Naive thymus-derived CD8-positive, alpha-beta T cell (primary cell): ENCODE measurements at regions not wholly inside any gene's neighbourhood (a gene's known extent, or its start where the extent isn't known, plus 50 kb on each side); places are given as distances from the start of the nearest gene placed in this dataset.

Experiments
- ATAC-seq, 2 donors: fragments of 150-1000 bp; cut with Tn5 transposase in 1 of 2; sonication (Bioruptor Pico), chemical (Tn5 transposase) in 1 of 2; 1 replicate in 1 of 2; 2 replicates in 1 of 2; pipeline ENCODE4 v1.10.0; 2021; ENCODE audit warnings: mild to moderate bottlenecking in 2 of 2, moderate library complexity in 2 of 2
- POLR2A ChIA-PET: fragments of 350-600 bp; sonication (Branson Sonifier 250); formaldehyde crosslinking; loops from one replicate; lab custom pipeline; 2021; ENCODE audit warnings: antibody characterized with exemption; lab: Charles Lee
- DNase-seq, 10 donors: peaks; one replicate each; pipeline versions ENCODE4 v3.0.0 to v3.0.0-alpha.2; 2020 to 2022
- H3K27ac Mint-ChIP-seq, 10 donors: one replicate each; pipeline ENCODE4 v1.8.0; 2020 to 2022; ENCODE audit warnings: mild to moderate bottlenecking in 10 of 10, mixed read lengths in 10 of 10, moderate library complexity in 4 of 10, inconsistent platforms in 1 of 10
- H3K27me3 Mint-ChIP-seq, 5 donors: one replicate each; pipeline ENCODE4 v1.8.0; 2021 to 2022; ENCODE audit warnings: mixed read lengths in 5 of 5
- H3K36me3 Mint-ChIP-seq, 3 donors: one replicate each; pipeline ENCODE4 v1.8.0; 2020 to 2022; ENCODE audit warnings: mixed read lengths in 3 of 3, mild to moderate bottlenecking in 2 of 3, inconsistent platforms in 1 of 3
- H3K4me1 Mint-ChIP-seq, 4 donors: one replicate each; pipeline ENCODE4 v1.8.0; 2021 to 2022; ENCODE audit warnings: mixed read lengths in 4 of 4
- H3K4me3 Mint-ChIP-seq, 10 donors: one replicate each; pipeline ENCODE4 v1.8.0; 2020 to 2022; ENCODE audit warnings: mild to moderate bottlenecking in 10 of 10, mixed read lengths in 10 of 10, moderate library complexity in 6 of 10, inconsistent platforms in 1 of 10
- H3K9me3 Mint-ChIP-seq, 9 donors: one replicate each; pipeline ENCODE4 v1.8.0; 2020 to 2022; ENCODE audit warnings: mixed read lengths in 9 of 9, mild to moderate bottlenecking in 3 of 9, inconsistent platforms in 1 of 9, moderate library complexity in 1 of 9

GRCh38 chr5:4911646-4912403 lies 228.3 kb upstream of the ADAMTS16 start:
- Mint-ChIP-seq H3K4me3 (no peak overlapping the region), H3K36me3 (no peaks in the 10 kb centered on the region), H3K9me3 (peaks cover 0 to 7% (median 1%) of the 10 kb centered on the region in 9 donors), H3K27me3 (peaks cover 0 to 4% (median 0%) of the 10 kb centered on the region in 5 donors), H3K27ac (no peak overlapping the region), H3K4me1 (no peaks in the 10 kb centered on the region)
- ATAC-seq, result no peak
- DNase-seq, result no peak
- POLR2A ChIA-PET, result no interaction called here

GRCh38 chr5:4921929-4922328 lies 218.2 kb upstream of the ADAMTS16 start:
- POLR2A ChIA-PET, result no interaction called here
- Mint-ChIP-seq H3K36me3 (no peaks in the 10 kb centered on the region), H3K27ac (no peak overlapping the region), H3K4me3 (no peak overlapping the region), H3K27me3 (no peaks in the 10 kb centered on the region), H3K9me3 (peaks cover 0 to 4% (median 0%) of the 10 kb centered on the region in 9 donors), H3K4me1 (no peaks in the 10 kb centered on the region)
- ATAC-seq (no peak), DNase-seq (no peak)

GRCh38 chr5:4924577-4924976 lies 215.6 kb upstream of the ADAMTS16 start:
- Mint-ChIP-seq H3K9me3 (peaks cover 0 to 7% (median 0%) of the 10 kb centered on the region in 9 donors), H3K27ac (no peak overlapping the region), H3K36me3 (no peaks in the 10 kb centered on the region), H3K4me1 (no peaks in the 10 kb centered on the region), H3K27me3 (peaks cover 0 to 5% (median 0%) of the 10 kb centered on the region in 5 donors), H3K4me3 (no peak overlapping the region)
- POLR2A ChIA-PET, result no interaction called here
- ATAC-seq, result no peak
- DNase-seq, result no peak

GRCh38 chr5:4927097-4927496 lies 213.0 kb upstream of the ADAMTS16 start:
- Mint-ChIP-seq H3K9me3 (peaks cover 0 to 7% (median 0%) of the 10 kb centered on the region in 9 donors), H3K4me1 (no peaks in the 10 kb centered on the region), H3K4me3 (no peak overlapping the region), H3K27me3 (peaks cover 0 to 5% (median 0%) of the 10 kb centered on the region in 5 donors), H3K36me3 (no peaks in the 10 kb centered on the region), H3K27ac (no peak overlapping the region)
- POLR2A ChIA-PET, result no interaction called here
- no peak for DNase-seq
- ATAC-seq, result no peak

GRCh38 chr5:4928409-4928808 lies 211.7 kb upstream of the ADAMTS16 start:
- peaks cover 0 to 5% (median 0%) of the 10 kb centered on the region in 5 donors for H3K27me3 Mint-ChIP-seq
- POLR2A ChIA-PET, result no interaction called here
- peaks cover 0 to 11% (median 2%) of the 10 kb centered on the region in 9 donors for H3K9me3 Mint-ChIP-seq
- H3K4me1 Mint-ChIP-seq, result no peaks in the 10 kb centered on the region
- H3K36me3 Mint-ChIP-seq, result no peaks in the 10 kb centered on the region
- ATAC-seq, result no peak
- no peak for DNase-seq
- H3K27ac Mint-ChIP-seq, result no peak overlapping the region
- no peak overlapping the region for H3K4me3 Mint-ChIP-seq

GRCh38 chr5:4929092-4929655 lies 211.0 kb upstream of the ADAMTS16 start:
- ATAC-seq, result no peak
- Mint-ChIP-seq H3K4me1 (no peaks in the 10 kb centered on the region), H3K9me3 (peaks cover 0 to 10% (median 5%) of the 10 kb centered on the region in 9 donors), H3K4me3 (no peak overlapping the region), H3K27ac (no peak overlapping the region), H3K27me3 (peaks cover 0 to 5% (median 0%) of the 10 kb centered on the region in 5 donors), H3K36me3 (no peaks in the 10 kb centered on the region)
- POLR2A ChIA-PET, result no interaction called here
- no peak for DNase-seq

- Mint-ChIP-seq H3K27ac (no peak overlapping the region), H3K4me1 (no peaks in the 10 kb centered on the region), H3K27me3 (peaks cover 0 to 9% (median 4%) of the 10 kb centered on the region in 5 donors), H3K36me3 (no peaks in the 10 kb centered on the region), H3K4me3 (no peak overlapping the region), H3K9me3 (peaks cover 0 to 2% (median 0%) of the 10 kb centered on the region in 9 donors)
- no peak for DNase-seq
- no peak for ATAC-seq
- POLR2A ChIA-PET, result no interaction called here
Measured at GRCh38 chr5:4939042-4939781, 200.9 kb upstream of the ADAMTS16 start.

- no peaks in the 10 kb centered on the region for H3K4me1 Mint-ChIP-seq
- DNase-seq, result no peak
- no peak overlapping the region for H3K27ac Mint-ChIP-seq
- no peaks in the 10 kb centered on the region for H3K36me3 Mint-ChIP-seq
- H3K9me3 Mint-ChIP-seq, result peaks cover 0 to 2% (median 0%) of the 10 kb centered on the region in 9 donors
- H3K4me3 Mint-ChIP-seq, result no peak overlapping the region
- POLR2A ChIA-PET, result no interaction called here
- H3K27me3 Mint-ChIP-seq, result peaks cover 0 to 9% (median 4%) of the 10 kb centered on the region in 5 donors
- ATAC-seq, result no peak
Measured at GRCh38 chr5:4941161-4941560, 199.0 kb upstream of the ADAMTS16 start.

GRCh38 chr5:4941957-4942830 lies 197.9 kb upstream of the ADAMTS16 start:
- no peaks in the 10 kb centered on the region for H3K4me1 Mint-ChIP-seq
- POLR2A ChIA-PET, result no interaction called here
- DNase-seq, result no peak
- ATAC-seq, result no peak
- peaks cover 0 to 2% (median 0%) of the 10 kb centered on the region in 9 donors for H3K9me3 Mint-ChIP-seq
- H3K36me3 Mint-ChIP-seq, result no peaks in the 10 kb centered on the region
- H3K27me3 Mint-ChIP-seq, result peaks cover 0 to 9% (median 4%) of the 10 kb centered on the region in 5 donors
- no peak overlapping the region for H3K4me3 Mint-ChIP-seq
- no peak overlapping the region for H3K27ac Mint-ChIP-seq

GRCh38 chr5:4942831-4943178 lies 197.3 kb upstream of the ADAMTS16 start:
- Mint-ChIP-seq H3K36me3 (no peaks in the 10 kb centered on the region), H3K27ac (no peak overlapping the region), H3K9me3 (peaks cover 0 to 2% (median 0%) of the 10 kb centered on the region in 9 donors), H3K27me3 (peaks cover 0 to 9% (median 4%) of the 10 kb centered on the region in 5 donors), H3K4me1 (no peaks in the 10 kb centered on the region), H3K4me3 (no peak overlapping the region)
- no peak for ATAC-seq
- POLR2A ChIA-PET, result no interaction called here
- DNase-seq, result no peak

- Mint-ChIP-seq H3K27ac (no peak overlapping the region), H3K4me1 (no peaks in the 10 kb centered on the region), H3K4me3 (no peak overlapping the region), H3K27me3 (peaks cover 0 to 9% (median 4%) of the 10 kb centered on the region in 5 donors), H3K9me3 (peaks cover 0 to 3% (median 0%) of the 10 kb centered on the region in 9 donors), H3K36me3 (no peaks in the 10 kb centered on the region)
- POLR2A ChIA-PET, result no interaction called here
- ATAC-seq (no peak), DNase-seq (no peak)
Measured at GRCh38 chr5:4945296-4945695, 194.8 kb upstream of the ADAMTS16 start.

- Mint-ChIP-seq H3K4me3 (no peak overlapping the region), H3K4me1 (no peaks in the 10 kb centered on the region), H3K36me3 (no peaks in the 10 kb centered on the region), H3K27ac (no peak overlapping the region), H3K9me3 (peaks cover 0 to 8% (median 0%) of the 10 kb centered on the region in 9 donors), H3K27me3 (peaks cover 0 to 9% (median 5%) of the 10 kb centered on the region in 5 donors)
- POLR2A ChIA-PET, result no interaction called here
- no peak for DNase-seq
- ATAC-seq, result no peak
Measured at GRCh38 chr5:4947106-4947505, 193.0 kb upstream of the ADAMTS16 start.
